Glomerular visceral epithelial cell (primary cell): ENCODE measurements at regions not wholly inside any gene's neighbourhood (a gene's known extent, or its start where the extent isn't known, plus 50 kb on each side); places are given as distances from the start of the nearest gene placed in this dataset.
"Not testable (repeated sequence)": the region's sequence is repeated elsewhere in the genome, so short reads cannot be mapped to it uniquely, and the experiment has no call there.

Experiments used
- DNase-seq: peaks from one replicate; pipeline ENCODE4 v3.0.0-alpha.2; 2016; ENCODE audit errors: extremely low spot score

- DNase-seq = peak; percentile 2
Observed at GRCh38 chr3:64806668-64807605, 119.1 kb upstream of the ADAMTS9 start.

- no peak for DNase-seq
Observed at GRCh38 chr3:64805978-64806377, 118.2 kb upstream of the ADAMTS9 start.

- no peak for DNase-seq
Observed at GRCh38 chr3:64805248-64805647, 117.4 kb upstream of the ADAMTS9 start.

- no peak for DNase-seq
Observed at GRCh38 chr3:64803469-64803868, 115.7 kb upstream of the ADAMTS9 start.

- no peak for DNase-seq
Observed at GRCh38 chr3:64802460-64802859, 114.7 kb upstream of the ADAMTS9 start.

- no peak for DNase-seq
Observed at GRCh38 chr3:64801856-64802255, 114.1 kb upstream of the ADAMTS9 start.

GRCh38 chr3:64799606-64800005 is 111.8 kb upstream of the ADAMTS9 start:
- DNase-seq = no peak

- no peak for DNase-seq
Observed at GRCh38 chr3:64798316-64798715, 110.5 kb upstream of the ADAMTS9 start.

- DNase-seq = no peak
Observed at GRCh38 chr3:64796607-64797399, 109.0 kb upstream of the ADAMTS9 start.

GRCh38 chr3:64792445-64792844 is 104.6 kb upstream of the ADAMTS9 start:
- no peak for DNase-seq

- no peak for DNase-seq
Observed at GRCh38 chr3:64789111-64789510, 101.3 kb upstream of the ADAMTS9 start.

- no peak for DNase-seq
Observed at GRCh38 chr3:64783200-64783599, 95.4 kb upstream of the ADAMTS9 start.

- not testable (repeated sequence) for DNase-seq
Observed at GRCh38 chr3:64780923-64781322, 93.1 kb upstream of the ADAMTS9 start.

- no peak for DNase-seq
Observed at GRCh38 chr3:64773137-64773536, 85.3 kb upstream of the ADAMTS9 start.

- DNase-seq = no peak
Observed at GRCh38 chr3:64766440-64766839, 78.6 kb upstream of the ADAMTS9 start.

GRCh38 chr3:64765947-64766346 is 78.1 kb upstream of the ADAMTS9 start:
- no peak for DNase-seq

GRCh38 chr3:64764386-64764929 is 76.7 kb upstream of the ADAMTS9 start:
- no peak for DNase-seq

- DNase-seq = no peak
Observed at GRCh38 chr3:64763980-64764379, 76.2 kb upstream of the ADAMTS9 start.

GRCh38 chr3:64761729-64762128 is 73.9 kb upstream of the ADAMTS9 start:
- DNase-seq = no peak

GRCh38 chr3:64760258-64760657 is 72.5 kb upstream of the ADAMTS9 start:
- DNase-seq = no peak

- DNase-seq = no peak
Observed at GRCh38 chr3:64759811-64760210, 72.0 kb upstream of the ADAMTS9 start.

- no peak for DNase-seq
Observed at GRCh38 chr3:64756398-64756986, 68.7 kb upstream of the ADAMTS9 start.
